NCI-H2107 treated with DMSO at 0.1 percent for 48 hours (cell line): ENCODE measurements at regions not wholly inside any gene's neighbourhood (a gene's known extent, or its start where the extent isn't known, plus 50 kb on each side); places are given as distances from the start of the nearest gene placed in this dataset.
A peak's percentile ranks its signal among the peaks of the same experiment; 100 is the strongest.

Experiments
- DNase-seq: peaks from one replicate; lab custom pipeline; 2025; ENCODE audit not compliant: unreplicated experiment; lab: John Stamatoyannopoulos, UW

GRCh38 chr5:68476854-68477253 lies 261.3 kb downstream of the PIK3R1 start:
- DNase-seq = no peak

DNA sequence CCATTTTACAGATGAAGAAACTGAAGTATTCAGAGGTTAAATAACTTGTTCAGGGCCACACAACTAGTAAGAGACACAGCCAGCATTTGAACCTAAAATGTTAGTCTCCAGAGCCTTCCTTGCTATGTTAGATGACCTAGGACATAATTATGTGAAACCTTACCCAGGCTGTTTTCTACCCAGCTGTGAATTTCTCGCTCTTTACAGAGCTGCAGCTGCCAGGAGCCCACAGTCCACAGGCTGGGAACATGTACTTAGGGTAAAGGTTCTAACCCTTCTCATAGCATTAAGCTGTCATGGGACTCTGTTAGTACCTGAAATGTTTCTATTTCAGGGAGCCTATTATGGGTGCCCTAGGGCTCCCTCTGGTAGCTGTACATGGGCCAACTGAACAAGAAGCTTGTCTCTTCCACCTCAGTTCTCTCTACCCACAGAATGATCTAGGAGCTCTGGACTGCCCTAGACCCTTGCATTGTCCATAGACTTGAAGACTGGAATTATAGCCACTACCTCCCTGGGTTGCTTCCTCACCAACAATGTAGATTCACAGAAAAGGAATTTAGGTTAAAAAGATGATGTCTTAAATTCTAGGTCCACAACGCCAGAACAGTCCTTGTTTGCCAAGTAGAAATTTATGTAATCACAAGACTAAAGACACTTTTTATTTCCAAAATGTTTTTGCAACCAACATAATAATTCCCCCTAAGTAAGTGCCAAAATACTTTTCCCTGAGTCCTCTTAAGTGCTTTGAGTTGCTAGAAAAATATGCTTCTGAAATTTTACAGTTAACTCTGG lies 262.9 kb downstream of the PIK3R1 start:
- no peak for DNase-seq

DNA sequence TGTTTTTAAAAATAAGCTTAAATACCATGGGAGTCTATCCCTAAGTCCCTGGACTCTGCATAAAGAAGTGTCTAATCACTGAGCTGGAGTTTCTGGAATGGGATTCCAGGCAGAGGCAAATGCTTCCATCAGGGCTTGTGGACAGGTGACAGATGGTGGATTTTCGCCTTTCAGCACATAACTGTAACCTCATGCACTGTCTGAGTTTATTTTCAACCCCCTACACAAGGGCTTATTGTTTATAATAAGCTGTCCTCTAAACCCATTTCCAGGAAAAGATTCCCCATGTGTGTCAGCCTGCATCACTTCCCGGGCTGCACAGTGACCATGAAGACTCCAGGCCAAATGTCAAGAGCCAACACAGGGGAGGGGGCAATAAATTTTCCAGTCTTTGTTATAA lies 264.0 kb downstream of the PIK3R1 start:
- no peak for DNase-seq

DNA sequence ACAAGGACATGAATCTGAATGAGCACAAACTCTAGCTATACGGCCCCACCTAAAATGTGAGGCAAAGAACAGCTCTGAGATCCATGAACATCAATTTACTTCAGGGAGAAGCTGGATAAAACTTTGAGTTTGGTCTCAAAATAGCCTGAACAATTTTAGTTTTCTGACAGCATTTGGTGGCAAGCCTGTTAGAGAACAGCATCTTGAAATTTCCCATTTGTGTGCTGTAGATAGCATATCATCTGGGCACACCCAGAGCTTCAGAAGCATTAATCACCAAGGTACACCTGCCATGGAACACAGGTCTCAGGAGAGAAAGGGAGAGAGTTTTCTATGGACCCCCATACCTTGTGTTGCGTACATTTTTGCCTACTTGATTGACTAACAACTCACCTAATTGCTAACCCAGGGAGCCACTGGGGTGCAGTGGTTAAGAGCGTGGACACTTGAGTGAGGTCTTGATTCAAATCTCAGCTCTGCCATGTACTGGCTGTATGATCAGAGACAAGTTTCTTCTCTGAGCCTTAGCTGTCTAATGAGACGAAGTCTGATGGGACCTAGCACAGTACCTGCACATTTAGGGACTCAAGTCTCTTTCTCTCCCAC lies 264.9 kb downstream of the PIK3R1 start:
- DNase-seq = no peak

DNA sequence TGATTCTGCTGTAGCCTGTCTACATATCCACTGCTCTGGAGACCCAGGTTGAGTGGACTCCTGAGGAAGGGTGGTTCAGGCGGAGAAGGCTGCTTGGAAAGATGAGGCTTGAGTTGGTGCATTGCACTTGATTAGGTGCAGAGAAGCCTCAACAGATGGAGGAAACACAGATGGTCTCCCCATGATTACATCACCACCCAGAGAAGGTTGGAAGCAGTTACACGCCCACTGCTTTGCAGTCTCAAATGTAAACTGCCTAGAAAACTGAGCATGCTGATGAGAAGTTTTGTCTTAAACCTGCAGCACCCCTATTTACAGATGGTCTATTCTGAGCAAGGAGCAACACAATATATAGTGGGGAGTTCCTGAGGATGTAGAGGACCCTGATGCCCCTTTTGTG lies 266.6 kb downstream of the PIK3R1 start:
- DNase-seq = no peak

GRCh38 chr5:68484307-68485068 lies 268.9 kb downstream of the PIK3R1 start:
- DNase-seq = no peak

GRCh38 chr5:68489556-68489955 lies 274.0 kb downstream of the PIK3R1 start:
- no peak for DNase-seq

- peak; percentile 34 for DNase-seq
These were observed 274.9 kb downstream of the PIK3R1 start for GRCh38 chr5:68490406-68490805.

- DNase-seq = no peak
These were observed 279.2 kb downstream of the PIK3R1 start for GRCh38 chr5:68494771-68495170.

DNA sequence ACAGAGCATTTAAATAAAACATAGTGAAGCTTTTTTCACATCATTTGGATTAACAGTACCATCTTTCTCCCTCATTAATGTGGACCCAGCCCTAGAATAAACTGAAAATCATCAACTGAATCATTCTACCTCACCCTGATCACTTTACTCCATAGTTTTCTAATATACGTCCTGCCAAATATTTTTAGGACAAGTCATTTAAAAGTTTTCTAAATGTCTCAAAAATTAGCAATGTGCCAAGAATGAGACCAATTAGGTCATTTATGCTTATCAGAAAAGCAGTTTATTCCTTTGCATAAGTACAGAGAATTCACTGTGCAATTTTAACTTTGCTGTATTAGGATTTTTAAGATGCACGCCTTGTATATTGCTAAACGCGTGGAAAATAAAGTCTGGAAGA lies 284.4 kb downstream of the PIK3R1 start:
- no peak for DNase-seq

DNA sequence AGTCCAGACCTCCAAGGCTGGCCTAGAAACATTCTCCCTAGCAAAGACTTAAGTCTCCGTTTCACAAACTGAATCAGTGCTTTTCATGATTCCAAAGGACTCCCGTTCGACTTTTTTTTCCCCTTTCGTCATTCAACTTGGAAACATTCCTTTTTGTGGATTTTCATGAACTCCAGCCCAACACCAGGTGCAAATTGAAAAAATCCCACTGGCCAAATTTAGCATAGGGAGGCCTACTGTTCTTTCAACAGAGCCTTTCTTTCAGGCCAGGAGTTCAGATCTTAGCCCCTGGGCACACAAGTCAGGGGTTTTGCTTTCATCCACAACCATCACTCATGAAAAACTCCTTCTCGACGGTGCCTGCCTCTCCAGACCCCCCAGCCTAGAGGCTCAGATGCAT lies 285.3 kb downstream of the PIK3R1 start:
- DNase-seq = no peak

DNA sequence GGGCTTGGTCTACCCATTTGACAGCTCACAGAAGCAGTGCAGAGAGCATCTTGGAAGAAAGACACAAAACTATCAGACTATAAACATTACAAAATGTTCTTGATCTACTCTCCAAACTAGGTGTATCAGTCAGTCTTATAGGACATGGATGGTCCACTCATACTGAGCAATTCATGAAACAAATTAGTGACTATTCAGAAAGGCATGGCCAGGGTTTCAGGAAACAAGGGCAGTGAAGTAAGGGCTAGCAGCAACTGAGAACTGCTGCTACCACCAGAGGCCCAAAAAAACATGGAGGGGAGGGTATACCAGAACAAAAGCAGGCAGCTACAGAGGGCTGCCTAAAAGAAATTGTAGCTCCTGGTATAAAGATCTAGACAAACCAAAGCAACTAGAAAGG lies 287.0 kb downstream of the PIK3R1 start:
- no peak for DNase-seq

DNA sequence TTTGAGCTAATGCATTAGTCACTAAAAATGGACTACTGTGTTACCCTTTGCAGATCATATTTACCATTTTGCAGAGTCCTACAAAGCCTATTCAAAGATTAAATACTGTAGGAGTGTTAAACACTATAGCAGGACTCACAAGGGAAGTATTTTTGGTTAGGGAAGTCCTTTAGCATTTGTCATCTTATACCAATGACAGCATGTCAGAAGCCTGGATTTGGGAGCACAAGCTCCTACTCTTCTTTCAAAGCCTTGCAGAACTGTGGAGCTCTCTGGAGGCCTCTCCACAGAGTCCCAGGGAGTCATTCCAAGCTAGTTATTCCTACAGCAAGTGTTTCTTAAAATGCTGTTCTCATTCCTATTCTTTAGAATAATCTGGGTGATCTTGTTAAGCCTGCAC lies 288.8 kb downstream of the PIK3R1 start:
- DNase-seq = no peak

DNA sequence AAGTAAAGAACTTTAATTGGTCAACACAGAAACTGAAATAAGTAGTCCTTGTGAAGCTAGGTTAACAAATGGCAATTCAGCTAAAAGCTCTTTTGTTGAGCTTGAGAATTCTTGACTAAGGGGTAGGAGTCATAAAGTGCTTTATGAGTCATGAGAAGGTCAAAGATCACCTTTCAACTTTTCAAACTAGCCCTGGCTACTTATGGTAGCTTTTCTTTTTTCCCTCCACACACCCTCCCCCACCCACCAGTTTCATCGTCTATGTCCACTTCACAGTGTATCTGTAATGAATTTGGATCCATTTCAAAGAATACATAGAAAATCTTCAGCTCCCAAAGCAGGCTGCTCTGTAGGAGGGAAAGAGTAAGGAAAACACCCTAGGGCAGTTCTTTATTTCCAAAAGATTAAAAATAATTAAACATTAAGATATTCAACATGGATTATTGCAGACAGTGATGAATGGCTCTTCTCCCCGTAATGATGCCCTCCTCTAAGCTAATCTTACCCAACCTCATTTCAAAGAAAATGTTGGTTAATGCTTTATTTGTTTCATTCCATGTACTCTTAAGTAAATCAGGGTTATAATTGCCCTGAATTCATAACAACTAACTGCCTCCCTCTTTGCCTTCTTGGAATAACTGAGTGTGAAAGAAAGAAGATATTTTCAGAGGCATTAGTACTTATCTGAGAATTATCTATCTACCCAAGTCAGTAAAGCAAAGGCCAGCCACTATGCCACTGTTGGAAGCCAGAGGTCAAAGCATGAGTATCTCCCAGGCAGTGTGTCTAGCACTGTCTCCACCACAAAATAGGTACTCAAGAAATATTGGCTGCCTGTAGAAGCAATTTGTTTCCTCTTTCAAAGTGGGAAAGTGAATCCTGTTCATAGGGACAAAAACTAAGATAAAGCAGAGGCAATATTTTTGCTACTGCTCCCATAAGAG lies 290.6 kb downstream of the PIK3R1 start:
- DNase-seq = no peak

DNA sequence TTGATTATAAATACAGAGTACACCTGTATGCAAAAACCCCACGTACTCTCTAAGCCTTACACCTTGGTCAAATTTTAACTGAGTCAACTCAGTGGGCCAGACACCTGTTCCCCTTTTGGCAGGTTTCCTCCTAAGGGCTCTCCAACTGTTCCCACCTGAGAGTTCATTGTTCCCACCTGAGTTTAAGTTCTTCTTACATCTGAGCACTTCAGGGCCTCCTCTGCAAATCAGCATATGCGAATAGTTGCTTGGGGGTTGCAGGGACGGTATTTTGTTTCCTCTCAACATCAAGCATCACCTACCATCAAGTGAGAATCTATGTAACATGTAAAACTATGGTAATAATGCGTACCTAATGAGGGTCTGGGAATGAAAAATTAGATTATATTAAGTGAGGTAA lies 300.0 kb downstream of the PIK3R1 start:
- peak; percentile 96 for DNase-seq

GRCh38 chr5:68518286-68518685 lies 302.7 kb downstream of the PIK3R1 start:
- no peak for DNase-seq

GRCh38 chr5:68519143-68519542 lies 303.6 kb downstream of the PIK3R1 start:
- DNase-seq = no peak

DNA sequence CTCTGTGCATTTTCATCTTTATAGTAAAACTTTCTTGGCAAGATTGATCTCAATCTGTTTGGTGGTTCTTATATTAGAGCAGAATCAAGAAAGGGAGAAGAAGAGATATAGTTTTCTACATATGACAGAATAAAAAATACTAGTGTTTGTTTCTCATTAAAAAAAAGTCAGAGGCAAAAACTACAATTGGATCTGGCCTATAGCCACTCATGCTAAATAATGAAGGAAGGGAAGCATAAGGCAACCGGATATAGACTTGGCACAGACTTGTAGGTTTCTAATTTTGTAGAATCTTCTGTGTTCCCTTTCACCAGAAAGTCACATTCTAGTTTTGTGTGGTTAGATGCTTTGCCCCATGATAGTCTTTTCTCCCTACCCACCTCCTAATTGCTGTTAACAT lies 306.2 kb downstream of the PIK3R1 start:
- DNase-seq = no peak

GRCh38 chr5:68522863-68523262 lies 307.3 kb downstream of the PIK3R1 start:
- DNase-seq = no peak

GRCh38 chr5:68528821-68529273 lies 313.3 kb downstream of the PIK3R1 start:
- DNase-seq = no peak

DNA sequence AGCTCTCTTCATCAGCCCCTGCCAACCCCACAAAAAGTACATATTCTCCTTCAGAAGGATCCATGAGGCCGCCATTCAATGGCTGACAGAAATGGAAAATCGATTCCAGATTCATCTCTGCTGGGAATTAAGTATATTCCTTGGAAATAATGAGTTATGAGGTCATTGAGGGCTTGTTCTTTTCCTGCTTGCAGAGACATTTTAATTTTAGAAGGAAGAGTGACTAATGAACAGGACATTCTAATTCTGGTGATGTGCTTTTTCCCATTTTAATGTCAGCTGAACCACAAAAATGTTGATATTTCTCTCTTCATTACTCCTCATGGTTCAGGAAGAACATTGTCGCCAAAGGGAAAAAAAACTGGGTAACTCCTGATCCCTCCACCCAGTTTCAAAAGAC lies 314.0 kb downstream of the PIK3R1 start:
- no peak for DNase-seq
